Hepatocyte (in vitro differentiated cells): ENCODE measurements at regions not wholly inside any gene's neighbourhood (a gene's known extent, or its start where the extent isn't known, plus 50 kb on each side); places are given as distances from the start of the nearest gene placed in this dataset.

ENCODE experiments used
- EZH2 ChIP-seq: fragments of 200-600 bp; sonication (generic); IDR thresholded peaks from 2 replicates; pipeline ENCODE4 v1.6.1; 2016; ENCODE audit warnings: antibody characterized with exemption, mild to moderate bottlenecking, borderline replicate concordance
- TF ChIP-seq, protein P1 (sequence below): fragments of 200-600 bp; sonication (generic); IDR thresholded peaks from 2 replicates; pipeline ENCODE4 v1.5.1; 2016; ENCODE audit warnings: antibody characterized with exemption, mild to moderate bottlenecking; ENCODE audit not compliant: poor library complexity

DNA sequence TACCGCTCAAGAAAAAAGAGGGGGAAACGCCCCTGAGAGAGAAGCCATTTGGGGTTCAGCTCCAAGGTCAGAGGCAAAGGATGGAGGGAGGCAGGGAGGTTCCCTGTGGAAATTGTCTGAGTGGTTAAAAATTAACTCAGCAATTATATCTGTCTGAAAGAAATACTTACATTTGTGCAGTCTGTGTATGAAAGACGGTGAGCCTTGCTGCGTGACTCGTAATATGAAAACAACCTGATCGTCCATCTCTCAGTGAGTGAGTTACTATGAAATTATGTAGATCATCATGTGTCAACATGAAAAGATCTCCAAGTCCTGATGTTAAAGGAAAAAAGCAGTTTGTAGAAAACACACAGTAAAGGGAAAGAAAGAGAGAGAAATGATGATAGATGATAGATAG lies 67.2 kb upstream of the FAM204A start:
- TF ChIP-seq, protein P1, sequence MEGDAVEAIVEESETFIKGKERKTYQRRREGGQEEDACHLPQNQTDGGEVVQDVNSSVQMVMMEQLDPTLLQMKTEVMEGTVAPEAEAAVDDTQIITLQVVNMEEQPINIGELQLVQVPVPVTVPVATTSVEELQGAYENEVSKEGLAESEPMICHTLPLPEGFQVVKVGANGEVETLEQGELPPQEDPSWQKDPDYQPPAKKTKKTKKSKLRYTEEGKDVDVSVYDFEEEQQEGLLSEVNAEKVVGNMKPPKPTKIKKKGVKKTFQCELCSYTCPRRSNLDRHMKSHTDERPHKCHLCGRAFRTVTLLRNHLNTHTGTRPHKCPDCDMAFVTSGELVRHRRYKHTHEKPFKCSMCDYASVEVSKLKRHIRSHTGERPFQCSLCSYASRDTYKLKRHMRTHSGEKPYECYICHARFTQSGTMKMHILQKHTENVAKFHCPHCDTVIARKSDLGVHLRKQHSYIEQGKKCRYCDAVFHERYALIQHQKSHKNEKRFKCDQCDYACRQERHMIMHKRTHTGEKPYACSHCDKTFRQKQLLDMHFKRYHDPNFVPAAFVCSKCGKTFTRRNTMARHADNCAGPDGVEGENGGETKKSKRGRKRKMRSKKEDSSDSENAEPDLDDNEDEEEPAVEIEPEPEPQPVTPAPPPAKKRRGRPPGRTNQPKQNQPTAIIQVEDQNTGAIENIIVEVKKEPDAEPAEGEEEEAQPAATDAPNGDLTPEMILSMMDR, result no peak
- TF ChIP-seq EZH2, result no peak
